GM12878 (cell line): ENCODE measurements at regions not wholly inside any gene's neighbourhood (a gene's known extent, or its start where the extent isn't known, plus 50 kb on each side); places are given as distances from the start of the nearest gene placed in this dataset.

Experiments
- ATAC-seq: fragments of 200-7000 bp; cut with Tn5 transposase; 3 replicates; pipeline ENCODE4 v1.9.1; 2020; ENCODE audit warnings: mild to moderate bottlenecking, moderate library complexity
- BruUV-seq: library from RNA; stranded (reverse); fragments of 400-500 nt; replicated peaks from 2 replicates; lab custom pipeline; 2021; lab: Mats Ljungman, UMichigan
- CTCF ChIA-PET: fragments of 300-600 bp; sonication (Branson Sonifier 250); formaldehyde crosslinking; extraction: SDS; loops from one replicate; lab custom pipeline; 2021; ENCODE audit warnings: inconsistent platforms; lab: Yijun Ruan, JAX
- POLR2A ChIA-PET: fragments of 350-600 bp; formaldehyde crosslinking; extraction: SDS; loops from one replicate; lab custom pipeline; 2021; ENCODE audit warnings: inconsistent platforms; lab: Charles Lee
- RAD21 ChIA-PET: fragments of 300-600 bp; sonication (Branson Sonifier 250); formaldehyde crosslinking; loops from one replicate; lab custom pipeline; 2023; ENCODE audit warnings: antibody characterized with exemption; ENCODE audit not compliant: unreplicated experiment; lab: Charles Lee
- SMC1A ChIA-PET: fragments of 300-600 bp; sonication (Branson Sonifier 250); formaldehyde crosslinking; loops from one replicate; lab custom pipeline; 2023; ENCODE audit not compliant: unreplicated experiment, uncharacterized antibody; lab: Charles Lee
- DNase-seq: peaks from one replicate; pipeline ENCODE4 v3.0.0-alpha.2; 2011; ENCODE audit warnings: low read depth, low spot score
- FAIRE-seq: peaks from 3 replicates; lab custom pipeline; 2011; peaks lifted over from hg19 to GRCh38; lab: Jason Lieb, UNC
- H2AFZ ChIP-seq: 2 replicates; pipeline ENCODE4 v1.6.0; 2011; ENCODE audit warnings: low read depth, low read length, control low read depth; ENCODE audit not compliant: control insufficient read depth
- H3K27ac ChIP-seq: 2 replicates; pipeline ENCODE4 v1.5.1; 2011; ENCODE audit warnings: control low read depth; ENCODE audit not compliant: control insufficient read depth, insufficient read depth
- H3K27me3 ChIP-seq, 2 experiments: replicated peaks in 1 of 2; 2 replicates each; pipeline versions ENCODE4 v1.6.0 to v1.6.1; 2011; ENCODE audit warnings: low read length in 1 of 2; ENCODE audit not compliant: control insufficient read depth in 2 of 2, insufficient read depth in 2 of 2
- H3K36me3 ChIP-seq, 2 experiments: 2 replicates each; pipeline ENCODE4 v1.5.1; 2011; ENCODE audit warnings: low read length in 1 of 2; ENCODE audit not compliant: control insufficient read depth in 2 of 2, insufficient read depth in 2 of 2
- H3K4me1 ChIP-seq: 2 replicates; pipeline ENCODE4 v1.6.1; 2011; ENCODE audit warnings: mild to moderate bottlenecking, low read length, moderate library complexity, mixed read lengths; ENCODE audit not compliant: control insufficient read depth, insufficient read depth
- H3K4me2 ChIP-seq: 2 replicates; pipeline ENCODE4 v1.6.0; 2011; ENCODE audit warnings: control low read depth; ENCODE audit not compliant: control insufficient read depth, insufficient read depth
- H3K4me3 ChIP-seq: fragments of 200-600 bp; sonication (generic); 2 replicates; pipeline ENCODE4 v1.5.1; 2016
- H3K79me2 ChIP-seq: 2 replicates; pipeline ENCODE4 v1.6.0; 2011; ENCODE audit warnings: low read length; ENCODE audit not compliant: control insufficient read depth, insufficient read depth
- H3K9ac ChIP-seq: 2 replicates; pipeline ENCODE4 v1.8.0; 2011; ENCODE audit warnings: low read length, control low read depth, mixed read lengths; ENCODE audit not compliant: control insufficient read depth, insufficient read depth
- H3K9me3 ChIP-seq: replicated peaks from 3 replicates; pipeline ENCODE4 v1.5.1; 2011; ENCODE audit warnings: mild to moderate bottlenecking, low read length; ENCODE audit not compliant: control insufficient read depth, insufficient read depth
- H4K20me1 ChIP-seq: 2 replicates; pipeline ENCODE4 v1.6.0; 2011; ENCODE audit not compliant: control insufficient read depth, insufficient read depth
- BHLHE40 ChIP-seq, 2 experiments: fragments of 450-650 bp in 1 of 2; IDR thresholded peaks; 2 replicates each; pipeline ENCODE4 v1.6.1; 2011 to 2017; ENCODE audit warnings: low read depth in 2 of 2, borderline replicate concordance in 1 of 2, improper control_type of control experiment in 1 of 2, low read length in 1 of 2, mild to moderate bottlenecking in 1 of 2
- GABPA ChIP-seq: IDR thresholded peaks from 2 replicates; pipeline ENCODE4 v1.6.1; 2014; ENCODE audit warnings: antibody characterized with exemption, low read depth, mild to moderate bottlenecking, inconsistent platforms
- POLR2AphosphoS2 ChIP-seq: IDR thresholded peaks from 2 replicates; pipeline ENCODE4 v1.6.1; 2011; ENCODE audit warnings: low read depth, mild to moderate bottlenecking, low read length, improper control_type of control experiment, moderate library complexity
- RELA ChIP-seq: fragments of 450-650 bp; IDR thresholded peaks from 2 replicates; pipeline ENCODE4 v1.8.0; 2014; ENCODE audit warnings: borderline replicate concordance; ENCODE audit not compliant: partially characterized antibody
- ZNF687 ChIP-seq: fragments of 450-650 bp; IDR thresholded peaks from 2 replicates; pipeline ENCODE4 v1.6.1; 2017; ENCODE audit warnings: mild to moderate bottlenecking, moderate library complexity
- WGBS: methylation state at CpG from one replicate; pipeline ENCODE4 v1.1.6; 2016; ENCODE audit warnings: low lambda C conversion rate; ENCODE audit not compliant: insufficient replicate concordance, insufficient coverage; ENCODE audit errors: missing lambda C conversion rate; 5-methylcytosine and 5-hydroxymethylcytosine counted together
- in situ Hi-C: fragments of 300-500 bp; cut with MboI; formaldehyde crosslinking; loops from 9 replicates; pipeline ENCODE4 v1.14.3; 2018; ENCODE audit warnings: mixed read lengths
- intact Hi-C: fragments of 100-400 bp; cut with micrococcal nuclease; formaldehyde crosslinking; loops from one replicate; pipeline ENCODE4 v1.14.2; 2022; ENCODE audit not compliant: unreplicated experiment

GRCh38 chr1:2943686-2944260, 77.5 kb upstream of the ACTRT2 start:
- FAIRE-seq (no peak), DNase-seq (no peak), ATAC-seq (no peak)
- CTCF ChIA-PET = no interaction called here
- POLR2A ChIA-PET = no interaction called here
- intact Hi-C loops (no loop called here), in situ Hi-C loops (no loop called here)
- RAD21 ChIA-PET = no interaction called here
- Histone ChIP-seq H3K27ac (no peak overlapping the region), H3K4me1 (no peaks in the 10 kb centered on the region), H3K9me3 (peaks cover 3% of the 10 kb centered on the region; the same call in 1 of the 3 replicates), H3K27me3 (no peaks in the 10 kb centered on the region), H3K9ac (no peak overlapping the region), H4K20me1 (no peaks in the 10 kb centered on the region), H3K4me3 (no peak overlapping the region), H3K36me3 (no peaks in the 10 kb centered on the region), H3K79me2 (no peaks in the 10 kb centered on the region), H2AFZ (no peak overlapping the region), H3K4me2 (no peak overlapping the region)
- SMC1A ChIA-PET = no interaction called here
- WGBS = 18% methylated on average over 7 of the region's 7 CpGs
- TF ChIP-seq POLR2AphosphoS2 (no peak), RELA (no peak), ZNF687 (no peak), BHLHE40 (IDR thresholded peaks at IDR 0.05; ENCODE audit: borderline replicate concordance in 1 of 2, low read depth in 2 of 2, low read length in 1 of 2) (no peak), GABPA (no peak)
- no TSS peak for BruUV-seq
